ENCODE measurements at regions not wholly inside any gene's neighbourhood (a gene's known extent, or its start where the extent isn't known, plus 50 kb on each side); places are given as distances from the start of the nearest gene placed in this dataset.
"Not testable (repeated sequence)": the region's sequence is repeated elsewhere in the genome, so short reads cannot be mapped to it uniquely, and the experiment has no call there.

DNA sequence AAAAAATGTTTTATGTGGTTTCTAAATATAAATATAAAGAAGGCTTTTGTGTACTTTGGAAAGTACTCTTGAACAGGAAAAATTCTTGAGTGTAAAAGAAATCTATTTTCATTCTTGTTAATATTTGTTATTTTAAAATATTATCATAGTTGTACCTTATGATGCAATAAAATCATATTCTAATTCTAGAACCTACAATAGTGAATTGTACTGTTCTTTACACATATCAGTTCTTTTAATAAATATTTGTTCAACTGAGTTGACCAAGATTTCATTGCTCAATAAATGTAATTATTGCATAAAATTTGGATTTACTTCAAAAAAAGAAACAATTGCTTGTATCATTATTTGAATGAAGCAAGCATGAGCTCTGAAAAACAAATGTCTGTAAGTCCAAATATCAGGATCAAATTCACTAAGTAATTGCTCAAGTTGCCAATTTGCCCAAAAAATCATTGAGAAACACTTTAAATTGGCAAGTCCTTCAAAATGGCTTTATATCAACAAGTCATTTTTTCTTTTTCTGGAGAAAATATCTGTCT, 191.6 kb upstream of the SLC16A7 start:
- DNase-seq = no peak

DNA sequence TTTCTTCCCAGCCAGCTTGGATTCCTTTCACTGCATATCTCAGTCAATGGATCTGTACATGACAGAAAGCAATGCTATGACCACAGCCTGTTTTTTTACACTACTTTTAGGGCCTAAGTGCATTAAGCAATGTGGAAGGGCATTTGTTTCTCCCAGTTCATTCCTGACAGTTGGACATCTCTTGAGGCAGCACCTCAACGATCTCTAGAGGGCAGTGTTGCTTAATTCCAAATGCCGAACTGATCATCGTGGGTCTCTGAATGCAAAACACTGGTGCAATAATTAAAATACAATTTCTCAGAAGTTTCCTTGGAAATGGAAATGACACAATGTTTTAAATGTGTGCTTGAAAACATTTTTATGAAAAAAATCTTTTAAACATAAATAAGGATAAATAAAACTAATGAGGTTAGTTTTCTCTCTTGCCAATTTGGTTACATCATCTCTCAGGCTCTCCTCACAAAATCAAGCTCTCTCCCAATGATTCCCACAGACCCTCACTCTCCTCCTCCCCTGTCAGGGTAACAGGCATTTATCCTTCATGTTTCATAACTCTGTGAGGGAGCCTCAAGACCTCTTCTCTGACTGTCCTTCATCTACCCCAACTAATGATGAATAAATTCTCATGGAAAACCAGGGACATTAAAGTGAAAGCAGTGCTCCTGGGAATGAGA, 192.4 kb upstream of the SLC16A7 start:
- peak; percentile 53 for DNase-seq

GRCh38 chr12:59401862-59402261, 194.0 kb upstream of the SLC16A7 start:
- no peak for DNase-seq

- no peak for DNase-seq
Measured at GRCh38 chr12:59398164-59398563, 197.7 kb upstream of the SLC16A7 start.

DNA sequence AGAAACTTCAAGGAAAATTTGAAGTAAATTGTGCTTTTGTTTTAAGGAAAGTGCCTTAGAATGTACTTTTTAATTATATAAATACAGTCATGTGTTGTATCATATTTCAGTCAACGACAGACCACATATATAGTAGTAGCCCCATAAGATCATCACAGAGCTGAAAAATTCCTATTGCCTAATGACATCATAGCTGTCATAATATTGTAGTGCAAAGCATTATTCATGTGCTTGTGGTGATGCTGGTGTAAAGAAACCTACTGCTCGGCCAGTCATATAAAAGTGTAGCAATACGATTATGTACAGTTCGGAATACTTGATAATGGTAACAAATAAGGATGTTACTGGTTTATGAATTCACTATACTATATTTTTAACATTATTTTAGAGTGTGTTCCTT, 198.9 kb upstream of the SLC16A7 start:
- DNase-seq = no peak

- no peak for DNase-seq
Measured at GRCh38 chr12:59396519-59396918, 199.3 kb upstream of the SLC16A7 start.

- DNase-seq = not testable (repeated sequence)
Measured at GRCh38 chr12:59395310-59395709, 200.5 kb upstream of the SLC16A7 start.

GRCh38 chr12:59393506-59393905, 202.3 kb upstream of the SLC16A7 start:
- no peak for DNase-seq

DNA sequence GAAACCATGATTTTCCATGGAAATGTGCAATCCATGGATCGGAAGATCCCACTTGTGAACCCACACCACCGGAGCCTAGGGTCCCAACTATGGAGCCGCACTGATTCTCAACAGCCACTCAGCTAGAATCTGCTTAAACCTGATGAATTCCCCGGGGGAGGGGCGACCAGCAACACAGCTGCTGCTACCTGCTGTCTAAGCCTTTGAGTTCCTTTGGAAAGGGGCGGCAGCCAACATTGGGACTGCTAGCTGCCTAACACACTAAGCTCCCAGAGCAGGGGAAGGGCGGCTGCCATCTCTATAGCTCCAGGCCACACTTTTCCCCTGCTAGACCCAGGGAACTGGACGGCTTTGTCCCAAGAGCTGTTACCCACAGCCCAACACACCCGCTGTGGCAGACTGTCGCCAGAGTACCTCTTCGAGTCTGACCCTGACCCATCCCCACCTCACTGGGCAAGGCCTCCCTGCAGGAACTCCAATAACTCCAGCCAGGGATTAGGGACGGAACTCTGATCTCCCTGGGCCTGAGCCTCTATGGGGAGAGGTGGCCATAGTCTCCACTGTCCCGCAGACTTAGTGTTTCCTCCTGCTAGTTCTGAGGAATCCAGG, 205.8 kb upstream of the SLC16A7 start:
- no peak for DNase-seq

DNA sequence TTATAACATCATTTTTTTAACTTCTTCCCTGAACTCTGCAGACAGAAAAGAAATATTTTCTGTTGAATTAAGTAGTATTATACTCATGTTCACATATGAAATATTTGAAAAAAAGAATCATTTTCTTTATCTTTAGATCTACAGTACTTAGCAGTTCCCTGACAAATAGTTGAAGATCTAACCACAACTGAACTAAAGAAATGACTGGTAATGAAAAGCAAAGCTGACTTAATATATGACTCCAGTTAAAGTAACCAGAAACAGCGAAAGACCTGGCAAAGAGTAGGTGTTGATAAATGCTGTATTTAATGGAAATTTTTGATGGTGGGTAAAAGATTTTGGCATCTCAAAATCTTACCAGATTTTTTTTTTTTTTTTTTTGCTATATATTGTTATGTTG, 207.1 kb upstream of the SLC16A7 start:
- no peak for DNase-seq

- no peak for DNase-seq
Measured at GRCh38 chr12:59388176-59388575, 207.7 kb upstream of the SLC16A7 start.

DNA sequence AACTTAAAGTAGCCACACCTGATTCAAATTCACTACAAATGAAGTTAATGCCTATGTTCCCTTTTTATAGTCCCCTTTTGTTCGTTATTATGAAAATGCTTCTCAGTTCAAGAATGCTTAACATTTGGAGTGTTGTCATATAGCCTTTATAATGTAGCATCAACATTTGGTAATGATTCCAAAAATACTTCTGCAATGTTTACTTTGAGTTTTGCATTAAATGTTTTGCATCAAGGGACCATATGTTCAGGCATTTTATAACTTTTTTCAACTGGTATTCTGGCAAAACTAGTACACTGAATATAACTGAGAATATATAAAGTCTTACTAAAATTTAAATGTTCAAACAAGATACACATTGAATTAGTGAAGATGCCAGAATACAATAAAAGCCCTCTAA, 209.6 kb upstream of the SLC16A7 start:
- no peak for DNase-seq

GRCh38 chr12:59383079-59383822, 212.6 kb upstream of the SLC16A7 start:
- no peak for DNase-seq

DNA sequence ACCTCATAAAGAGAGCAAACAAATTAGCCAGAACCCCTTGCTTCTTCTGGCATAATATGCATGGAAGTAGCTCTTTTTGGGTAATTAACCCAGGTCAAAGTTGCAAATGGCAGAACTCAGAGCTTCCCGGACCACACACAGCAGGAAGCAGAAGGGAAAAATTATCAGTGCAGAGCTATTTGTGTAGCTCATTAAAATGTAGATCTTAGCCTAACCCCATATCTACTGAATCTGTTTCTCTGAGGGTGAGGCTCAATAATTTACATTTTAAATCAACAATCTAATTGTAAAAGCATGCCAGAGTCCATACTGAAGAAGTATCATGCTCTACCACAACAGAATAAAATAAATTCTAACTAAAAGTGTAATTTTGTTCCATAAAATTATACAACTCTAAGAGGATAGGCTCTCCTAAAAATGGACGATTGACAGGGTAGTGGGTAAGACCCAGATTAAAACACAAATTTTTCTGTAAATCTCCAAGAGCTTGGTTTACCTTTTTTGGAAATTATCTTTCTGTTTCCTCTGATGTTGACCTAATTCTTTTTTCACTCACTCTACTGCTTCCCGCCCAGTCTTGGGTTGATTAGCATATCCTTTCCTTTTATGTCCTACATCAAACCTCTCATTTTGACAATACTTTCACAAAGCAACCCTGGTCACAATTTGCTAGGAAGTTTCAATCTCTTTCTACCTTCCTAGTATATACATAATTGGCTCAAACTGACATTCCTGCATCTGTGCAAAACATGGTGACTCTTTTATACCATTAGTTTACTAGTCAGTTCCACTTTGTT, 213.3 kb upstream of the SLC16A7 start:
- no peak for DNase-seq

DNA sequence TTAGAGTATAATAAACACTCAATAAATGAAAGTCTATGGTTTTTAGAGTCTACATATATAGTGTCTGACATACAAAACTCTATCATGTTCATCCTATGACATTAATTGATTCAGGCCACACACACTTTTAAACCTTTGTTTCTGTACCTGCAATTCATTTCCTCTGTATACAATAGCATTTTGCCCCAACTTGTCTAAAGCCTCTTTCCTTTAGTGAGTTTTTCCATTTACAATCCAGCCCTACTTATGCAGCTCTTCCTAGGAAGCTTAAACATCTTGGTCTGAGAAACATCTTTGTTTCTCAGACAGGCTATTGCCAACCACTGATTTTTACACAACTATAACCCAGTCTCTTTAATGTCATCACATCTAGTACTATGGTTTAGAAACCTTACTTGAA, 214.7 kb upstream of the SLC16A7 start:
- DNase-seq = no peak

GRCh38 chr12:59375633-59376032, 220.2 kb upstream of the SLC16A7 start:
- DNase-seq = no peak

DNA sequence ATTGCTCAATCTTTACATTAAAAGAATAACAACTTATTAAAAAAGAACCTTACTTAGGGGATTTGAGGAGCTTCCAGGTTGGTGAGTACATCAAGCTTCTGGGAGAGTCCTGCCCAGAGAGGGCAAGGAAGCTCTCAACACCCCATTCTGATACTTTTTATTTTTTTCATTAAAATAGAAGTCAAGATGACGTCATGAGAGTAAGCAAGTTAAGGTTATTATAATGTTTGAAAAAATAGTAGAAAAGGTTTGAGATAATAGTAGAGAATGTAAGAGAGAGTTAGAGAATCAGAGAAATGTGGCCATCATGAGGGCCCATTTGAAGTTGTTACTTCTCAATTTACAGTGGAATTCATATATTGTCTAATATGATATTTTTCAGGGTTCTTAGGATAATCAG, 221.0 kb upstream of the SLC16A7 start:
- no peak for DNase-seq

DNA sequence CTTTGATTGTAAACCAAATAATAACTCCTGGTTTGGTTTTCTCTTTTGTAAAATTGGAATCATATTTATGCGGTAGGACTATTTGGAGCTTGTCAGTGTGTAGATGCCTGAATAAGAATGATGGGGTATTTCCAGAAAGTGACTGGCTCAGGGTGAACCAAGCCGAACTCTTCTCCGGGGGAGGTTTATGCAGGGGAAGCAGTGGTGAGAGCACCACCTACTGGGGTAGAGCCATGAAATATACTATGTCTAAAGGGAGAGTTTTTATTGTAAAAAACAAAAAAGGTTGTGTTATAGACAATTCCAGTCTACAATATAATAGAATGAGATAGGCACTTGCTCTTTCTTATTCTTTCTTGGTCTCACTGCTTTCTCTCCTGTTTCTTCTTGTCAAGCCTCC, 222.9 kb upstream of the SLC16A7 start:
- no peak for DNase-seq

- DNase-seq = no peak
Measured at GRCh38 chr12:59370933-59371332, 224.9 kb upstream of the SLC16A7 start.

GRCh38 chr12:59365133-59365532, 230.7 kb upstream of the SLC16A7 start:
- no peak for DNase-seq

GRCh38 chr12:59357811-59358210, 238.0 kb upstream of the SLC16A7 start:
- DNase-seq = no peak

DNA sequence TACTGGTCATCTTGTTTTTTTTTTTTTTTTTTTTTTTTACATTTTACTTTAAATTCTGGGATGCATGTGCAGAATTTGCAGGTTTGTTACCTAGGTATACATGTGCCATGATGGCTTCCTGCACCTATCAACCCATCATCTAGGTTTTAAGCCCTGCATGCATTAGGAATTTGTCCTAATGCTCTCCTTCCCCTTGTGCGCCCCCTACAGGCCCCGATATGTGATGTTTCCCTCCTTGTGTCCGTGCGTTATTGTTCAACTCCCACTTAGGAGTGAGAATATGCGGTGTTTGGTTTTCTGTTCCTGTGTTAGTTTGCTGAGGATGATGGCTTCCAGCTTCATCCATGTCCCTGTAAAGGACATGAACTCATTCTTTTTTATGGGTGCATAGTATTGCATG, 249.6 kb upstream of the SLC16A7 start:
- not testable (repeated sequence) for DNase-seq

DNA sequence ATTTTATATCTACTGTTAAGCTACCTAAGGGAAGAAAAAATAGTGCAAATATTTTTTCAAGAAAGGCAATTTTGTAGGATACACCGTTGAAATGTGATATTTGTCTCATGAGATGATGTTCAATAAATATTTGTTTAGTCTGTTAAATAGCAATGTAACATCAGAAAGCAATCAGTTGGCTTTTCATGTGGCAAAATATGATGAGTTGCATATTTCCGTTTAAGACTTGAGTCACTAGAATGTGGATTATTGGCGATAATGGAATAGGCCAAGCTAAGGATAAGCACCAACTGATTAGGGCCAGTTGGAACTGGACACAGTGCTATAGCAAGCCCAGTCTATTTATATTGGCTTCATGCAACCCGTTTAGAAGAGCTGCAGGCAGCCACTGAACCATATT, 250.4 kb upstream of the SLC16A7 start:
- DNase-seq = no peak
